Fibroblast of lung (primary cell): ENCODE measurements at regions not wholly inside any gene's neighbourhood (a gene's known extent, or its start where the extent isn't known, plus 50 kb on each side); places are given as distances from the start of the nearest gene placed in this dataset.

Experiments used
- CTCF ChIP-seq, 2 donors: IDR thresholded peaks in 1 of 2; conservative IDR thresholded peaks in 1 of 2; 1 replicate in 1 of 2; 2 replicates in 1 of 2; pipeline ENCODE4 v1.5.1; 2011 to 2012; ENCODE audit warnings: low read length in 2 of 2, control low read depth in 1 of 2, inconsistent platforms in 1 of 2, low read depth in 1 of 2, mild to moderate bottlenecking in 1 of 2
- EZH2 ChIP-seq: IDR thresholded peaks from 2 replicates; pipeline ENCODE4 v1.5.1; 2012; ENCODE audit warnings: low read length, control low read depth, mild to moderate bottlenecking; ENCODE audit errors: missing control alignments

DNA sequence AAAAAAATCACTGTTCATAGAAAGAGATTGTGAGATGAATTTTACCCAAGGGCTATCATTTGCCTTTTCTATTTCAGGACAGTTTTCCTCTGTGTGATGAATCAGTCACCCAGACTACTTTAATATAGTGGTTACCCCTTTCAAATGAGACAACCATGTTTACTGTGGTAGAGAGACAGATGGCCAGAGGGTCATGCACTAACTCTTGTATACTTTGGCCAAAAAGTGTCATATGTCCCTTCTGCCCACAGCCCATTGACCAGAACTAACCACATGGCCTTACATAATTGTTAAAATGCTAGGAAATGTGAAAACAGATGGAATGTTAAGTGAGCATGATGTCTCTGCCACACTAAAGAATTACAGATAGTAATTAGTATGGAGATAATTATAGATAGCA, 498.7 kb downstream of the DACH1 start:
- TF ChIP-seq CTCF (conservative IDR thresholded peaks at IDR 0.05 in 1 of 2, IDR thresholded peaks at IDR 0.05 in 1 of 2; ENCODE audit: low read depth in 1 of 2, low read length in 2 of 2) = no peak
- TF ChIP-seq EZH2 = no peak
